ENCODE measurements at regions not wholly inside any gene's neighbourhood (a gene's known extent, or its start where the extent isn't known, plus 50 kb on each side); places are given as distances from the start of the nearest gene placed in this dataset.

DNA sequence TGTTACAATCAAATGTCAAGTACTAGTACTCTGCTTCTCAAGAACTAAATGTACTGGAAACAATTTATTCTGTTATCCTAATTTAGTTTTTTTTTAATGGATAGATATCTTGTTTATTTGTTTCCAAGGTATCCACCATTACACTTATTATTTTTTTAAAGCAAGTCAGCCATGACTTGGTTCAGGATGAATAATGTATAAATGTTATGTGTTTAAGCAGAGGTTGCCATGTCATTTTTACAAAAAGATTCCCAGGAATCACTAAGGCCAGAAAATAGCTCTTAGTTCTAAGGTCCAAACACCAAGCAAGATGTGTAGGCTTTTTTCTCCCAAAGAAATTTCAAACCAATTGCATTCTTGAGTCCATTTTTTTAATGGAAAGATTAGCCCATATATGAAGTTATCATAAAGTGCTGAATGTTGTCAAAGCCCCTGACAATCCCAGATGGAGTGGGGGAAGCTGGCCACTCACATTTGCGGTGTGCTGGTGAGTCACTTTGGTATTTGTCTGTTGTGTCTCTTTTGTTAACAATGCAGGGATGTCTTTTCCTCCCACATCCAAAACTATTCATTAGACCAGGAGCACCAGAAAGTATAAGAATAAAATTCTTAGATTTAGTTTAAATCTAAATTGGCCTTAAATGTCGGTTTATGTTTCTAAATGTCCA lies 158.9 kb downstream of the COL6A3 start:
- no peak overlapping the region for H3K4me3 ChIP-seq (ENCODE audit: low read depth in 1 of 2, low read length in 1 of 2)
- H3K36me3 ChIP-seq, result no peaks in the 10 kb centered on the region
- no peaks in the 10 kb centered on the region for H3K9me3 ChIP-seq
- peaks cover 9 to 17% of the 10 kb centered on the region in 2 experiments for H3K4me1 ChIP-seq (ENCODE audit: control insufficient read depth in 1 of 2, insufficient read depth in 1 of 2, low read depth in 1 of 2, low read length in 1 of 2)
- H3K27ac ChIP-seq, result no peak overlapping the region
- TF ChIP-seq, protein P1, sequence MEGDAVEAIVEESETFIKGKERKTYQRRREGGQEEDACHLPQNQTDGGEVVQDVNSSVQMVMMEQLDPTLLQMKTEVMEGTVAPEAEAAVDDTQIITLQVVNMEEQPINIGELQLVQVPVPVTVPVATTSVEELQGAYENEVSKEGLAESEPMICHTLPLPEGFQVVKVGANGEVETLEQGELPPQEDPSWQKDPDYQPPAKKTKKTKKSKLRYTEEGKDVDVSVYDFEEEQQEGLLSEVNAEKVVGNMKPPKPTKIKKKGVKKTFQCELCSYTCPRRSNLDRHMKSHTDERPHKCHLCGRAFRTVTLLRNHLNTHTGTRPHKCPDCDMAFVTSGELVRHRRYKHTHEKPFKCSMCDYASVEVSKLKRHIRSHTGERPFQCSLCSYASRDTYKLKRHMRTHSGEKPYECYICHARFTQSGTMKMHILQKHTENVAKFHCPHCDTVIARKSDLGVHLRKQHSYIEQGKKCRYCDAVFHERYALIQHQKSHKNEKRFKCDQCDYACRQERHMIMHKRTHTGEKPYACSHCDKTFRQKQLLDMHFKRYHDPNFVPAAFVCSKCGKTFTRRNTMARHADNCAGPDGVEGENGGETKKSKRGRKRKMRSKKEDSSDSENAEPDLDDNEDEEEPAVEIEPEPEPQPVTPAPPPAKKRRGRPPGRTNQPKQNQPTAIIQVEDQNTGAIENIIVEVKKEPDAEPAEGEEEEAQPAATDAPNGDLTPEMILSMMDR (IDR thresholded peaks at IDR 0.05), result no peak
- H3K27me3 ChIP-seq, result no peaks in the 10 kb centered on the region

GRCh38 chr2:237256887-237257286 lies 157.1 kb downstream of the COL6A3 start:
- Histone ChIP-seq H3K36me3 (no peaks in the 10 kb centered on the region), H3K9me3 (no peaks in the 10 kb centered on the region), H3K27me3 (no peaks in the 10 kb centered on the region), H3K4me1 (ENCODE audit: control insufficient read depth in 1 of 2, insufficient read depth in 1 of 2, low read depth in 1 of 2, low read length in 1 of 2) (peaks cover 9 to 17% of the 10 kb centered on the region in 2 experiments), H3K4me3 (ENCODE audit: low read depth in 1 of 2, low read length in 1 of 2) (no peak overlapping the region), H3K27ac (no peak overlapping the region)
- TF ChIP-seq, protein P1 (IDR thresholded peaks at IDR 0.05), result no peak

DNA sequence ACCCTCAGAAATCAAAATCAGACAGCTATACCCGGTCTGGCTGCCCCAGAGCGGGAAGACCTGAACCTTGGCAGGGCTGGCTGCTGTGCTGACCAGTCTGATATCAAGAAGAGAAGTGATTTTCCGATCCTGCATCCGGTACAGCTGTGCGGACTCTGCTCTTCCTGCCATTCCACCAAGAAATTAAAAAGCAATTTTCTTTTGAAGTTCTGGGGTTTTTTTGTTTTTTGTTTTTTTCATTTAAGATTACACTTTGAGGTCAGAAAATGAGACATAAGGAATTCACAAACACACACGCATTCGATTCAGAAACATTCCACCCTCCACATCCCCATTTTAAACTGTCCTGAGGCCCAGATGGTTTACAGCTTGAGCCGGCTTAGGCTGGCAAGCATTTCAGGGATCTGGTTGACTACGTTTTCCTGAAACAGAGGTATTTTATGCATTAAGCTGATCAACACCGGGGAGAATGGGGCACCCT lies 156.5 kb downstream of the COL6A3 start:
- no peaks in the 10 kb centered on the region for H3K36me3 ChIP-seq
- no peaks in the 10 kb centered on the region for H3K9me3 ChIP-seq
- H3K4me1 ChIP-seq (ENCODE audit: control insufficient read depth in 1 of 2, insufficient read depth in 1 of 2, low read depth in 1 of 2, low read length in 1 of 2), result peaks cover 9 to 23% of the 10 kb centered on the region in 2 experiments
- H3K4me3 ChIP-seq (ENCODE audit: low read depth in 1 of 2, low read length in 1 of 2), result no peak overlapping the region
- H3K27ac ChIP-seq, result no peak overlapping the region
- TF ChIP-seq, protein P1 (IDR thresholded peaks at IDR 0.05), result no peak
- H3K27me3 ChIP-seq, result no peaks in the 10 kb centered on the region

- TF ChIP-seq, protein P1 (IDR thresholded peaks at IDR 0.05), result no peak
- no peak overlapping the region for H3K4me3 ChIP-seq (ENCODE audit: low read depth in 1 of 2, low read length in 1 of 2)
- H3K27ac ChIP-seq, result no peak overlapping the region
Measured at GRCh38 chr2:237258116-237258515, 155.8 kb downstream of the COL6A3 start.

DNA sequence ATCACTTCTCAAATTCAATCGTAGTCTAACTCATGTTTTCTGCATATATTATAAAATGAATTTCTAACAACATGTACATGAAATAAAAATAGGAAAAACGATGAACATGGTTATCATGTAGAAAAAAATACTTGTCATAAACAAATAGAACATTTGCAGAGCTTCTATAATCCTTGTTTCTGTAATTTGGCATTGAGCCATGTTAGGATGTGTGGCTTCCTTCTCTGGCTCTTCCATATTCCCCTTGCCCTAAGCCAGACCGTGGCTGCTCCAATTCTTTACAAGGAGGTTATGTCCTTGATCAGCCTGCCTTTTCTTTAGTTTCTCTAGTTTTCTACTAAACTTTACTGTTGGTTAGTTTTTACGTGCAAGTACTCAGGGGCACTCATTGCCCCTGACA lies 155.3 kb downstream of the COL6A3 start:
- no peaks in the 10 kb centered on the region for H3K36me3 ChIP-seq

More at GRCh38 chr2:237258116-237258515, 155.8 kb downstream of the COL6A3 start:
- Histone ChIP-seq H3K27me3 (no peaks in the 10 kb centered on the region), H3K36me3 (no peaks in the 10 kb centered on the region), H3K9me3 (no peaks in the 10 kb centered on the region), H3K4me1 (ENCODE audit: control insufficient read depth in 1 of 2, insufficient read depth in 1 of 2, low read depth in 1 of 2, low read length in 1 of 2) (peaks cover 14 to 29% of the 10 kb centered on the region in 2 experiments)

More for the DNA sequence above, 155.3 kb downstream of the COL6A3 start:
- Histone ChIP-seq H3K9me3 (no peaks in the 10 kb centered on the region), H3K27me3 (no peaks in the 10 kb centered on the region), H3K4me3 (ENCODE audit: low read depth in 1 of 2, low read length in 1 of 2) (no peak overlapping the region), H3K27ac (no peak overlapping the region), H3K4me1 (ENCODE audit: control insufficient read depth in 1 of 2, insufficient read depth in 1 of 2, low read depth in 1 of 2, low read length in 1 of 2) (peaks cover 19 to 34% of the 10 kb centered on the region in 2 experiments)
- TF ChIP-seq, protein P1 (IDR thresholded peaks at IDR 0.05), result no peak
